ENCODE measurements at regions not wholly inside any gene's neighbourhood (a gene's known extent, or its start where the extent isn't known, plus 50 kb on each side); places are given as distances from the start of the nearest gene placed in this dataset.

DNA sequence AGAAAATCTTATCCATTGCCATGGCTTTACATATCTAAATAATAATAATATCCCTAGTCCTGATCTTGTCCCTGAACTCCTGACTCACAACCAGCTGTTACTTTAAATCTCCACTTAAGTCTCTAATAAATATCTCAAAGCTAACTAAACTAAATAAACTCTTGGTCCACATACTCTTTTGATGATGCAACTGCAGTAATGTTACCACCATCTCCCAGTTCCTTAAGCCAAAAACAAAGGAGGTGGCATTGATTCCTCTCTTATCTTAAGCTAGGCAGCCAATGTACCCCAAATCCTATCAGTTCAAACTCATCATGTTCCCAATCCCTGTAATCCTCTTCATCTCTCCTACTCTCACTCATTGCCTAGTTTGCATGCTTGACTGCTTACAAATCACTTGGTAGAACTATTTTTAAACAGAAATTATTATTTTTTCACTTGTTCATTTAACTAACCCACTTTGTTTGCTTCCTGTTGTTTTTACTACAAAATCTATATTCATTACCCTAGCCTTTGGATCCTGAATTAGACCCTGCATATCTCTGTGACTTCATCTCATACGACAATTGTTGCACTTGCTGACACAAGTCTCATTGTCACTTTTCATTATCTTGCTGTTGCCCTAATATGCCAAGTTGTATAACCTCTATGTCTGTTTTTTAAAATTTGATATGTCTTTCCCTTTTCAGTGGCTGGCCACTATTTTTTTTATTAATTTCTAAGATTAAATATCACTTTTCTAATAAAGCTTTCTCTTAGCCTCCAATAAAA lies 462.2 kb downstream of the ZPLD1 start:
- no peak overlapping the region for H3K4me2 ChIP-seq (ENCODE audit: insufficient read depth, low read length)
- no peaks in the 10 kb centered on the region for H4K20me1 ChIP-seq (ENCODE audit: insufficient read depth, low read length)
- no peaks in the 10 kb centered on the region for H3K27me3 ChIP-seq (ENCODE audit: insufficient read depth, low read length)
- H2AFZ ChIP-seq (ENCODE audit: low read length), result no peak overlapping the region
- H3K4me3 ChIP-seq (ENCODE audit: insufficient read depth, low read length), result no peak overlapping the region
- H3K27ac ChIP-seq (ENCODE audit: low read depth, low read length), result no peak overlapping the region
- H3K36me3 ChIP-seq (ENCODE audit: insufficient read depth, low read length), result no peaks in the 10 kb centered on the region
- no peaks in the 10 kb centered on the region for H3K4me1 ChIP-seq (ENCODE audit: insufficient read depth, low read length)
- no peaks in the 10 kb centered on the region for H3K9me3 ChIP-seq (ENCODE audit: low read depth, low read length)
- no peak for DNase-seq (ENCODE audit: insufficient read length, low spot score, missing footprints)
- TF ChIP-seq, protein P1, sequence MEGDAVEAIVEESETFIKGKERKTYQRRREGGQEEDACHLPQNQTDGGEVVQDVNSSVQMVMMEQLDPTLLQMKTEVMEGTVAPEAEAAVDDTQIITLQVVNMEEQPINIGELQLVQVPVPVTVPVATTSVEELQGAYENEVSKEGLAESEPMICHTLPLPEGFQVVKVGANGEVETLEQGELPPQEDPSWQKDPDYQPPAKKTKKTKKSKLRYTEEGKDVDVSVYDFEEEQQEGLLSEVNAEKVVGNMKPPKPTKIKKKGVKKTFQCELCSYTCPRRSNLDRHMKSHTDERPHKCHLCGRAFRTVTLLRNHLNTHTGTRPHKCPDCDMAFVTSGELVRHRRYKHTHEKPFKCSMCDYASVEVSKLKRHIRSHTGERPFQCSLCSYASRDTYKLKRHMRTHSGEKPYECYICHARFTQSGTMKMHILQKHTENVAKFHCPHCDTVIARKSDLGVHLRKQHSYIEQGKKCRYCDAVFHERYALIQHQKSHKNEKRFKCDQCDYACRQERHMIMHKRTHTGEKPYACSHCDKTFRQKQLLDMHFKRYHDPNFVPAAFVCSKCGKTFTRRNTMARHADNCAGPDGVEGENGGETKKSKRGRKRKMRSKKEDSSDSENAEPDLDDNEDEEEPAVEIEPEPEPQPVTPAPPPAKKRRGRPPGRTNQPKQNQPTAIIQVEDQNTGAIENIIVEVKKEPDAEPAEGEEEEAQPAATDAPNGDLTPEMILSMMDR (IDR thresholded peaks at IDR 0.05; ENCODE audit: extremely low read depth, low read depth, low read length), result no peak
- H3K79me2 ChIP-seq (ENCODE audit: insufficient read depth, low read length), result no peaks in the 10 kb centered on the region

GRCh38 chr3:102904629-102905028 lies 469.8 kb downstream of the ZPLD1 start:
- TF ChIP-seq, protein P1 (IDR thresholded peaks at IDR 0.05; ENCODE audit: extremely low read depth, low read depth, low read length), result no peak
- H2AFZ ChIP-seq (ENCODE audit: low read length), result no peak overlapping the region
- H3K79me2 ChIP-seq (ENCODE audit: insufficient read depth, low read length), result no peaks in the 10 kb centered on the region
- no peak overlapping the region for H3K4me2 ChIP-seq (ENCODE audit: insufficient read depth, low read length)
- H4K20me1 ChIP-seq (ENCODE audit: insufficient read depth, low read length), result no peaks in the 10 kb centered on the region
- no peaks in the 10 kb centered on the region for H3K36me3 ChIP-seq (ENCODE audit: insufficient read depth, low read length)
- no peak overlapping the region for H3K27ac ChIP-seq (ENCODE audit: low read depth, low read length)
- no peak overlapping the region for H3K4me3 ChIP-seq (ENCODE audit: insufficient read depth, low read length)
- no peak for DNase-seq (ENCODE audit: insufficient read length, low spot score, missing footprints)
- H3K27me3 ChIP-seq (ENCODE audit: insufficient read depth, low read length), result no peaks in the 10 kb centered on the region
- no peaks in the 10 kb centered on the region for H3K9me3 ChIP-seq (ENCODE audit: low read depth, low read length)
- H3K4me1 ChIP-seq (ENCODE audit: insufficient read depth, low read length), result no peaks in the 10 kb centered on the region

DNA sequence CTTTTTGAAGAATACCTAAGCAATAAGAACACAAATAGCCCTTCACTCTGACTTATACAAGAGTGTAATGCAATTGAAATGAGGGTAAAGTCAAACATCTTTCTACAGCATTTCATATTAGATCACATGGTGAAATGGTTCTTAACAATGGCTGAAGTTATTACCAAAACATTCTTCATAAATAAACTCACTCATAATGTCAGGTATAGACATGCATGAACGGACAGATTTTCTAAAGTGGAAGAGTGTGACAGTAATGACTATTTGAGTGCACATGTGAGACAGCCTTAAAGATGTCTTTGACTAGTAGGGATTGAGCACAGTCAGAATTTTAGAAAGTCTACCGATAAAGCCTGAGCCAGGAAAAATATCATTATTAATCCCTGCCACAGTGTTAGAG lies 471.0 kb downstream of the ZPLD1 start:
- H3K27ac ChIP-seq (ENCODE audit: low read depth, low read length), result no peak overlapping the region
- no peak for DNase-seq (ENCODE audit: insufficient read length, low spot score, missing footprints)
- H3K27me3 ChIP-seq (ENCODE audit: insufficient read depth, low read length), result no peaks in the 10 kb centered on the region
- TF ChIP-seq, protein P1 (IDR thresholded peaks at IDR 0.05; ENCODE audit: extremely low read depth, low read depth, low read length), result no peak
- no peak overlapping the region for H3K4me3 ChIP-seq (ENCODE audit: insufficient read depth, low read length)
- no peaks in the 10 kb centered on the region for H3K9me3 ChIP-seq (ENCODE audit: low read depth, low read length)
- H3K36me3 ChIP-seq (ENCODE audit: insufficient read depth, low read length), result no peaks in the 10 kb centered on the region
- no peaks in the 10 kb centered on the region for H4K20me1 ChIP-seq (ENCODE audit: insufficient read depth, low read length)
- no peak overlapping the region for H3K4me2 ChIP-seq (ENCODE audit: insufficient read depth, low read length)
- no peak overlapping the region for H2AFZ ChIP-seq (ENCODE audit: low read length)
- H3K4me1 ChIP-seq (ENCODE audit: insufficient read depth, low read length), result no peaks in the 10 kb centered on the region
- no peaks in the 10 kb centered on the region for H3K79me2 ChIP-seq (ENCODE audit: insufficient read depth, low read length)

GRCh38 chr3:102906818-102907217 lies 472.0 kb downstream of the ZPLD1 start:
- TF ChIP-seq, protein P1 (IDR thresholded peaks at IDR 0.05; ENCODE audit: extremely low read depth, low read depth, low read length), result no peak
- no peak for DNase-seq (ENCODE audit: insufficient read length, low spot score, missing footprints)
- H3K79me2 ChIP-seq (ENCODE audit: insufficient read depth, low read length), result no peaks in the 10 kb centered on the region
- H3K4me1 ChIP-seq (ENCODE audit: insufficient read depth, low read length), result no peaks in the 10 kb centered on the region
- no peaks in the 10 kb centered on the region for H4K20me1 ChIP-seq (ENCODE audit: insufficient read depth, low read length)
- H3K4me2 ChIP-seq (ENCODE audit: insufficient read depth, low read length), result no peak overlapping the region
- H2AFZ ChIP-seq (ENCODE audit: low read length), result no peak overlapping the region
- H3K9me3 ChIP-seq (ENCODE audit: low read depth, low read length), result no peaks in the 10 kb centered on the region
- H3K36me3 ChIP-seq (ENCODE audit: insufficient read depth, low read length), result no peaks in the 10 kb centered on the region
- no peaks in the 10 kb centered on the region for H3K27me3 ChIP-seq (ENCODE audit: insufficient read depth, low read length)
- H3K27ac ChIP-seq (ENCODE audit: low read depth, low read length), result no peak overlapping the region
- H3K4me3 ChIP-seq (ENCODE audit: insufficient read depth, low read length), result no peak overlapping the region

Measured in osteoblast (primary cell).